WTC11 (cell line): ENCODE measurements at regions not wholly inside any gene's neighbourhood (a gene's known extent, or its start where the extent isn't known, plus 50 kb on each side); places are given as distances from the start of the nearest gene placed in this dataset.

Source experiments
- ATAC-seq: fragments of 200-7000 bp; cut with Tn5 transposase; 2 replicates; pipeline ENCODE4 v1.10.0; 2021; ENCODE audit warnings: mild to moderate bottlenecking, moderate library complexity
- CTCF ChIA-PET: fragments of 300-600 bp; sonication (Branson Sonifier 250); formaldehyde crosslinking; loops from one replicate; lab custom pipeline; 2021; ENCODE audit warnings: antibody characterized with exemption; lab: Charles Lee
- POLR2A ChIA-PET: fragments of 350-600 bp; sonication (Branson Sonifier 250); formaldehyde crosslinking; loops from one replicate; lab custom pipeline; 2021; ENCODE audit warnings: antibody characterized with exemption; lab: Charles Lee
- DNase-seq: peaks from one replicate; pipeline ENCODE4 v3.0.0; 2021; ENCODE audit warnings: low spot score
- H3K27ac Mint-ChIP-seq: 2 replicates; pipeline ENCODE4 v1.8.0; 2021; ENCODE audit warnings: mixed read lengths
- H3K27me3 Mint-ChIP-seq: 2 replicates; pipeline ENCODE4 v1.8.0; 2021; ENCODE audit warnings: low read depth, mild to moderate bottlenecking, moderate library complexity, mixed read lengths
- H3K36me3 Mint-ChIP-seq: 2 replicates; pipeline ENCODE4 v1.8.0; 2021; ENCODE audit warnings: mixed read lengths
- H3K4me1 Mint-ChIP-seq: 2 replicates; pipeline ENCODE4 v1.8.0; 2022; ENCODE audit warnings: mixed read lengths
- H3K4me3 Mint-ChIP-seq: 2 replicates; pipeline ENCODE4 v1.8.0; 2021; ENCODE audit warnings: mild to moderate bottlenecking, moderate library complexity, mixed read lengths
- H3K9me3 Mint-ChIP-seq: 2 replicates; pipeline ENCODE4 v1.8.0; 2021; ENCODE audit warnings: mixed read lengths
- ATF1 ChIP-seq: sonication (generic); formaldehyde crosslinking; IDR thresholded peaks from 2 replicates; pipeline ENCODE4 v1.8.1; 2023; ENCODE audit warnings: mild to moderate bottlenecking, moderate library complexity, missing genetic modification reagents
- CDX4 ChIP-seq: fragments of 250-450 bp; sonication (Bioruptor Pico); IDR thresholded peaks from 2 replicates; pipeline ENCODE4 v1.9.0; 2021; ENCODE audit warnings: moderate library complexity, mild to moderate bottlenecking, inconsistent platforms, borderline replicate concordance
- CREB1 ChIP-seq: sonication (generic); formaldehyde crosslinking; IDR thresholded peaks from 2 replicates; pipeline ENCODE4 v1.8.0; 2023; ENCODE audit warnings: mild to moderate bottlenecking, missing genetic modification reagents
- E2F1 ChIP-seq: sonication (generic); formaldehyde crosslinking; IDR thresholded peaks from 2 replicates; pipeline ENCODE4 v1.8.0; 2022; ENCODE audit warnings: mild to moderate bottlenecking, missing genetic modification reagents
- EMX1 ChIP-seq: fragments of 250-450 bp; sonication (Bioruptor Pico); IDR thresholded peaks from 2 replicates; pipeline ENCODE4 v1.8.0; 2021; ENCODE audit warnings: mild to moderate bottlenecking
- FOXJ3 ChIP-seq: sonication (generic); formaldehyde crosslinking; IDR thresholded peaks from 2 replicates; pipeline ENCODE4 v1.9.0; 2021; ENCODE audit warnings: missing genetic modification reagents, mild to moderate bottlenecking, borderline replicate concordance
- IRF2 ChIP-seq: sonication (generic); formaldehyde crosslinking; IDR thresholded peaks from 2 replicates; pipeline ENCODE4 v1.8.0; 2022; ENCODE audit warnings: low read depth, missing genetic modification reagents, borderline replicate concordance
- NFATC4 ChIP-seq: fragments of 250-450 bp; sonication (Bioruptor Pico); IDR thresholded peaks from 2 replicates; pipeline ENCODE4 v1.9.0; 2021; ENCODE audit warnings: mild to moderate bottlenecking
- NFYB ChIP-seq: sonication (generic); formaldehyde crosslinking; conservative IDR thresholded peaks from 2 replicates; pipeline ENCODE4 v1.8.0; 2022; ENCODE audit warnings: low read depth, missing genetic modification reagents
- NR2C2 ChIP-seq: sonication (generic); formaldehyde crosslinking; IDR thresholded peaks from 2 replicates; pipeline ENCODE4 v1.8.0; 2022; ENCODE audit warnings: mild to moderate bottlenecking, missing genetic modification reagents
- PREB ChIP-seq: sonication (generic); formaldehyde crosslinking; IDR thresholded peaks from 2 replicates; pipeline ENCODE4 v1.8.1; 2022; ENCODE audit warnings: mild to moderate bottlenecking, missing genetic modification reagents, moderate library complexity, borderline replicate concordance
- PRRX2 ChIP-seq: fragments of 250-450 bp; sonication (Bioruptor Pico); IDR thresholded peaks from 2 replicates; pipeline ENCODE4 v1.8.0; 2021; ENCODE audit warnings: mild to moderate bottlenecking
- RORB ChIP-seq: fragments of 250-450 bp; sonication (Bioruptor Pico); IDR thresholded peaks from 2 replicates; pipeline ENCODE4 v1.9.0; 2021; ENCODE audit warnings: mild to moderate bottlenecking
- SMAD3 ChIP-seq: sonication (generic); formaldehyde crosslinking; IDR thresholded peaks from 2 replicates; pipeline ENCODE4 v1.8.0; 2022; ENCODE audit warnings: missing genetic modification reagents, mild to moderate bottlenecking, borderline replicate concordance
- SP1 ChIP-seq: sonication (generic); formaldehyde crosslinking; conservative IDR thresholded peaks from 2 replicates; pipeline ENCODE4 v1.8.1; 2022; ENCODE audit warnings: missing genetic modification reagents
- TCF7 ChIP-seq: sonication (generic); formaldehyde crosslinking; IDR thresholded peaks from 2 replicates; pipeline ENCODE4 v1.8.0; 2022; ENCODE audit warnings: mild to moderate bottlenecking, low read depth, missing genetic modification reagents, moderate library complexity
- ZNF219 ChIP-seq: sonication (generic); formaldehyde crosslinking; IDR thresholded peaks from 2 replicates; pipeline ENCODE4 v1.8.0; 2023; ENCODE audit warnings: missing genetic modification reagents, mild to moderate bottlenecking, borderline replicate concordance
- ZNF263 ChIP-seq: sonication (generic); formaldehyde crosslinking; IDR thresholded peaks from 2 replicates; pipeline ENCODE4 v1.8.1; 2022; ENCODE audit warnings: low read depth, mild to moderate bottlenecking, moderate library complexity, missing genetic modification reagents
- ZNF317 ChIP-seq: sonication (generic); formaldehyde crosslinking; IDR thresholded peaks from 2 replicates; pipeline ENCODE4 v1.8.1; 2023; ENCODE audit warnings: low read depth, mild to moderate bottlenecking, moderate library complexity, missing genetic modification reagents, borderline replicate concordance
- ZNF423 ChIP-seq: fragments of 250-450 bp; sonication (Bioruptor Pico); IDR thresholded peaks from 2 replicates; pipeline ENCODE4 v2.1.2; 2022; ENCODE audit warnings: mild to moderate bottlenecking, moderate library complexity
- ZSCAN18 ChIP-seq: fragments of 250-450 bp; sonication (Bioruptor Pico); IDR thresholded peaks from 2 replicates; pipeline ENCODE4 v2.1.2; 2022; ENCODE audit warnings: mild to moderate bottlenecking, moderate library complexity
- TF ChIP-seq, protein P1 (sequence below): sonication (generic); formaldehyde crosslinking; IDR thresholded peaks from 2 replicates; pipeline ENCODE4 v1.8.1; 2022; ENCODE audit warnings: mild to moderate bottlenecking, moderate library complexity, missing genetic modification reagents
- TF ChIP-seq, protein P2 (sequence below): sonication (generic); formaldehyde crosslinking; IDR thresholded peaks from 2 replicates; pipeline ENCODE4 v1.8.1; 2023; ENCODE audit warnings: mild to moderate bottlenecking, missing genetic modification reagents

DNA sequence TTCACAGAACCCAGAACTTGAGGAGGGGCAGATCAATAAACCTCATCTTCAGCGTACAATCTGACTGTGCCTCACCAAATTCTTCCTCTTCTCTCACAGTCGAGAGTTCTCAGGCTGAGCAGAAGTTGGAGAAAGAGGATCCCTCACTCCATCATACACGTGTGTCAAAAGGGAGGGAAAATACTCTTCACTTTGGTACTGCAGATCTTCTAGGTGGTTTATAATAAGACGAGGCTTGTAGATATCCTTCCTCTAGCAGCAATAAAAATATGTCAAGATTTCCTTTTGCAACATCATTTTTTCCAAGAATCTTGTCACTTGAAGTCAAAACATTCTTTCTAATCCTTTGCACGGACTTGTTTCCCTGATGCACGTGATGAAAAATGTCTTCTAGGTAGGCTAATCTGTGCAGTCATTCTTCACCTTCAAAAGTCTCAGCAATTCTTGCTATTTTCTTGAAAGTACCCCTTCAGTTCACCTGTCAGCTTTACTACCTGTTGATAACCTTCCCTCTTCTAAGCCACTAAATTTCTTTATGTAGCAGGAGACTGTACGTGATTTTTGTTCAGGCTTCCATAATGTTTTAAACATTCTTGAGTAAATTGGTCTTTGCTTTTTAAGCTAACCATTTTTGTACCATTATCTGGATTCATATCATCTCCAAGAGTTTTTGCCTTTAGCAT lies 214.1 kb downstream of the NUAK1 start (continued):
- no peak for TF ChIP-seq SMAD3 (CRISPR knock-in tag)
- TF ChIP-seq CDX4 (CRISPR knock-in tag): no peak

GRCh38 chr12:105927564-105927963 lies 211.2 kb downstream of the NUAK1 start:
- DNase-seq (no peak), ATAC-seq (no peak)
- Mint-ChIP-seq H3K4me1 (peaks cover 18% of the 10 kb centered on the region), H3K27ac (no peak overlapping the region), H3K4me3 (no peak overlapping the region), H3K27me3 (no peaks in the 10 kb centered on the region), H3K36me3 (no peaks in the 10 kb centered on the region), H3K9me3 (peaks cover 21% of the 10 kb centered on the region)
- TF ChIP-seq NFATC4 (CRISPR knock-in tag): no peak
- no peak for TF ChIP-seq ZNF219
- TF ChIP-seq ZSCAN18 (CRISPR knock-in tag): no peak
- TF ChIP-seq SMAD3 (CRISPR knock-in tag): no peak
- no peak for TF ChIP-seq TCF7 (CRISPR knock-in tag)
- TF ChIP-seq E2F1 (CRISPR knock-in tag): no peak
- no peak for TF ChIP-seq CDX4 (CRISPR knock-in tag)
- TF ChIP-seq, protein P1, sequence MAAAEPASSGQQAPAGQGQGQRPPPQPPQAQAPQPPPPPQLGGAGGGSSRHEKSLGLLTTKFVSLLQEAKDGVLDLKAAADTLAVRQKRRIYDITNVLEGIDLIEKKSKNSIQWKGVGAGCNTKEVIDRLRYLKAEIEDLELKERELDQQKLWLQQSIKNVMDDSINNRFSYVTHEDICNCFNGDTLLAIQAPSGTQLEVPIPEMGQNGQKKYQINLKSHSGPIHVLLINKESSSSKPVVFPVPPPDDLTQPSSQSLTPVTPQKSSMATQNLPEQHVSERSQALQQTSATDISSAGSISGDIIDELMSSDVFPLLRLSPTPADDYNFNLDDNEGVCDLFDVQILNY (CRISPR knock-in tag): no peak
- no peak for TF ChIP-seq CREB1
- no peak for TF ChIP-seq FOXJ3 (CRISPR knock-in tag)
- no peak for TF ChIP-seq ATF1 (CRISPR knock-in tag)
- no peak for TF ChIP-seq PRRX2 (CRISPR knock-in tag)
- no peak for TF ChIP-seq EMX1 (CRISPR knock-in tag)
- ChIA-PET POLR2A (no interaction called here), CTCF (no interaction called here)

- Mint-ChIP-seq H3K27ac (no peak overlapping the region), H3K36me3 (no peaks in the 10 kb centered on the region), H3K4me3 (no peak overlapping the region), H3K27me3 (no peaks in the 10 kb centered on the region), H3K9me3 (peaks cover 21% of the 10 kb centered on the region), H3K4me1 (peaks cover 18% of the 10 kb centered on the region)
- POLR2A ChIA-PET: no interaction called here
- CTCF ChIA-PET: no interaction called here
- ATAC-seq: no peak
- DNase-seq: no peak
- TF ChIP-seq CREB1 (no peak), ZNF317 (CRISPR knock-in tag) (no peak)
- TF ChIP-seq, all 79 proteins: peak for 0
These were observed 210.3 kb downstream of the NUAK1 start for GRCh38 chr12:105928436-105928835.

DNA sequence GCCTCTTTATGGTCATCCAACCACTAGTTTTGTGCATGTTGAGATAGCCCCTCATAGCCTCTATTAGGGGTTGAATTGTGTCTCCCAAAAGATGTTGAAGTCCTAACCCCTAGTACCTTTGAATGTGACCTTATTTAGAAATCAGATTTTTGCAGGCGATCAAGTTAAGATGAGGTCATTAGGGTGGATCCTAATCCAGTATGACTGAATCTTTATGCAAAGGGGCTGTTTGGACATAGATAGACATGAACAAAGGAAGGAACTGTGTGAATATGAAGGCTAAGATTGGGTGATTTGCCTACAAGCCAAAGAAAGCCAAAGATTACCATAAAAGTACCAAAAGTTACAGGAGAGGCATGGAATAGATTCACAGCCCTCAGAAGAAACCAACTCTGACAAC lies 209.6 kb downstream of the NUAK1 start:
- no peaks in the 10 kb centered on the region for H3K36me3 Mint-ChIP-seq
- DNase-seq (no peak), ATAC-seq (no peak)
- no peaks in the 10 kb centered on the region for H3K27me3 Mint-ChIP-seq
- no peak overlapping the region for H3K27ac Mint-ChIP-seq
- peaks cover 21% of the 10 kb centered on the region for H3K9me3 Mint-ChIP-seq
- H3K4me3 Mint-ChIP-seq: no peak overlapping the region
- ChIA-PET CTCF (no interaction called here), POLR2A (no interaction called here)
- peaks cover 22% of the 10 kb centered on the region for H3K4me1 Mint-ChIP-seq
- no peak for TF ChIP-seq NFYB (CRISPR knock-in tag)
- TF ChIP-seq, protein P1 (CRISPR knock-in tag): no peak
- TF ChIP-seq RORB: no peak
- no peak for TF ChIP-seq IRF2 (CRISPR knock-in tag)
- TF ChIP-seq, protein P2, sequence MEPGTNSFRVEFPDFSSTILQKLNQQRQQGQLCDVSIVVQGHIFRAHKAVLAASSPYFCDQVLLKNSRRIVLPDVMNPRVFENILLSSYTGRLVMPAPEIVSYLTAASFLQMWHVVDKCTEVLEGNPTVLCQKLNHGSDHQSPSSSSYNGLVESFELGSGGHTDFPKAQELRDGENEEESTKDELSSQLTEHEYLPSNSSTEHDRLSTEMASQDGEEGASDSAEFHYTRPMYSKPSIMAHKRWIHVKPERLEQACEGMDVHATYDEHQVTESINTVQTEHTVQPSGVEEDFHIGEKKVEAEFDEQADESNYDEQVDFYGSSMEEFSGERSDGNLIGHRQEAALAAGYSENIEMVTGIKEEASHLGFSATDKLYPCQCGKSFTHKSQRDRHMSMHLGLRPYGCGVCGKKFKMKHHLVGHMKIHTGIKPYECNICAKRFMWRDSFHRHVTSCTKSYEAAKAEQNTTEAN (CRISPR knock-in tag): no peak
- no peak for TF ChIP-seq ZNF263 (CRISPR knock-in tag)
- no peak for TF ChIP-seq PREB (CRISPR knock-in tag)
- TF ChIP-seq NR2C2 (CRISPR knock-in tag): no peak
- TF ChIP-seq SP1 (CRISPR knock-in tag): no peak
- TF ChIP-seq EMX1 (CRISPR knock-in tag): no peak
- no peak for TF ChIP-seq ZNF423 (CRISPR knock-in tag)
